IMR-90 (cell line): ENCODE measurements at regions not wholly inside any gene's neighbourhood (a gene's known extent, or its start where the extent isn't known, plus 50 kb on each side); places are given as distances from the start of the nearest gene placed in this dataset.

Source experiments
- ATAC-seq: fragments of 200-7000 bp; cut with Tn5 transposase; 2 replicates; pipeline ENCODE4 v1.9.1; 2020; ENCODE audit warnings: low read depth, mild to moderate bottlenecking, moderate library complexity
- BruUV-seq: library from RNA; stranded (reverse); fragments of 400-500 nt; replicated peaks from 2 replicates; lab custom pipeline; 2021; lab: Mats Ljungman, UMichigan
- CTCF ChIA-PET: fragments of 300-600 bp; formaldehyde crosslinking; extraction: SDS; loops from one replicate; lab custom pipeline; 2021; ENCODE audit warnings: antibody characterized with exemption; lab: Yijun Ruan, JAX
- POLR2A ChIA-PET: fragments of 300-600 bp; sonication (Branson Sonifier 250); formaldehyde crosslinking; loops from one replicate; lab custom pipeline; 2022; ENCODE audit warnings: antibody characterized with exemption; ENCODE audit not compliant: unreplicated experiment; lab: Charles Lee
- DNase-seq: peaks from one replicate; pipeline ENCODE4 v3.0.0; 2013
- H2AFZ ChIP-seq: replicated peaks from 2 replicates; pipeline ENCODE3; 2013; ENCODE audit warnings: low read length, mild to moderate bottlenecking; ENCODE audit not compliant: poor library complexity
- H2AK5ac ChIP-seq: 2 replicates; pipeline ENCODE4 v1.6.1; 2013; ENCODE audit warnings: low read depth, low read length, inconsistent platforms
- H2AK9ac ChIP-seq: replicated peaks from 2 replicates; pipeline ENCODE3; 2013; ENCODE audit warnings: mild to moderate bottlenecking, low read depth, low read length, moderate library complexity; ENCODE audit not compliant: poor library complexity
- H2BK120ac ChIP-seq: 2 replicates; pipeline ENCODE4 v1.6.1; 2013; ENCODE audit warnings: low read depth, low read length, inconsistent platforms
- H2BK15ac ChIP-seq: 3 replicates; pipeline ENCODE4 v1.6.1; 2013; ENCODE audit warnings: low read depth, low read length, inconsistent platforms
- H2BK20ac ChIP-seq: 2 replicates; pipeline ENCODE4 v1.6.1; 2013; ENCODE audit warnings: low read depth, mild to moderate bottlenecking, inconsistent platforms, low read length, moderate library complexity
- H2BK5ac ChIP-seq: 2 replicates; pipeline ENCODE4 v1.6.1; 2013; ENCODE audit warnings: mild to moderate bottlenecking, low read depth, low read length, inconsistent platforms; ENCODE audit not compliant: poor library complexity, severe bottlenecking
- H3K14ac ChIP-seq: replicated peaks from 2 replicates; pipeline ENCODE4 v1.6.1; 2013; ENCODE audit warnings: low read depth, low read length, inconsistent platforms
- H3K18ac ChIP-seq: 2 replicates; pipeline ENCODE4 v1.6.1; 2013; ENCODE audit warnings: low read depth, low read length, control low read depth
- H3K23ac ChIP-seq: 2 replicates; pipeline ENCODE4 v1.6.1; 2013; ENCODE audit warnings: low read depth, low read length, inconsistent platforms
- H3K27ac ChIP-seq: 2 replicates; pipeline ENCODE4 v1.5.1; 2013; ENCODE audit warnings: mild to moderate bottlenecking, control low read depth, low read length; ENCODE audit not compliant: insufficient read depth
- H3K27me3 ChIP-seq: 2 replicates; pipeline ENCODE4 v1.6.1; 2013; ENCODE audit warnings: low read length; ENCODE audit not compliant: control insufficient read depth, insufficient read depth
- H3K36me3 ChIP-seq: 2 replicates; pipeline ENCODE4 v1.6.1; 2013; ENCODE audit warnings: low read length, mixed read lengths; ENCODE audit not compliant: control insufficient read depth, insufficient read depth
- H3K4ac ChIP-seq: 2 replicates; pipeline ENCODE4 v1.6.1; 2013; ENCODE audit warnings: low read depth, low read length, inconsistent platforms
- H3K4me1 ChIP-seq: 2 replicates; pipeline ENCODE4 v1.6.1; 2013; ENCODE audit warnings: low read length, mixed read lengths; ENCODE audit not compliant: control insufficient read depth, insufficient read depth
- H3K4me2 ChIP-seq: 2 replicates; pipeline ENCODE4 v1.6.1; 2013; ENCODE audit warnings: low read depth, mild to moderate bottlenecking, control low read depth, low read length, moderate library complexity
- H3K4me3 ChIP-seq: 2 replicates; pipeline ENCODE4 v1.5.1; 2013; ENCODE audit warnings: low read depth, mild to moderate bottlenecking, control low read depth, low read length, moderate library complexity; ENCODE audit not compliant: insufficient read depth
- H3K56ac ChIP-seq: 2 replicates; pipeline ENCODE4 v1.6.1; 2013; ENCODE audit warnings: low read length, inconsistent platforms; ENCODE audit not compliant: insufficient read depth; ENCODE audit errors: extremely low read depth
- H3K79me1 ChIP-seq, 2 experiments: 2 replicates each; pipeline ENCODE4 v1.6.1; 2013; ENCODE audit warnings: low read length in 2 of 2, inconsistent platforms in 1 of 2, low read depth in 1 of 2
- H3K9ac ChIP-seq: 2 replicates; pipeline ENCODE4 v1.6.1; 2013; ENCODE audit warnings: low read depth, low read length, control low read depth
- H3K9me1 ChIP-seq: 2 replicates; pipeline ENCODE4 v1.6.1; 2013; ENCODE audit warnings: low read length, inconsistent platforms; ENCODE audit not compliant: insufficient read depth
- H3K9me3 ChIP-seq: 2 replicates; pipeline ENCODE4 v1.6.1; 2013; ENCODE audit warnings: low read length; ENCODE audit not compliant: control insufficient read depth, insufficient read depth
- H4K20me1 ChIP-seq: 2 replicates; pipeline ENCODE4 v1.6.1; 2013; ENCODE audit warnings: low read length, inconsistent platforms; ENCODE audit not compliant: insufficient read depth
- H4K5ac ChIP-seq: 2 replicates; pipeline ENCODE4 v1.6.1; 2013; ENCODE audit warnings: mild to moderate bottlenecking, low read depth, low read length, control low read depth
- H4K8ac ChIP-seq, 2 experiments: 2 replicates each; pipeline ENCODE4 v1.6.1; 2013; ENCODE audit warnings: low read depth in 2 of 2, low read length in 2 of 2, control low read depth in 1 of 2, inconsistent platforms in 1 of 2
- H4K91ac ChIP-seq: 2 replicates; pipeline ENCODE4 v1.6.1; 2013; ENCODE audit warnings: low read depth, low read length, inconsistent platforms; ENCODE audit not compliant: insufficient read depth
- BHLHE40 ChIP-seq: fragments of 150-350 bp; IDR thresholded peaks from 2 replicates; pipeline ENCODE4 v1.6.1; 2016; ENCODE audit warnings: mild to moderate bottlenecking, low read depth, low read length
- CEBPB ChIP-seq: IDR thresholded peaks from 2 replicates; pipeline ENCODE4 v1.6.1; 2012; ENCODE audit warnings: low read depth, low read length, improper control_type of control experiment
- CHD1 ChIP-seq: IDR thresholded peaks from 2 replicates; pipeline ENCODE4 v1.6.1; 2012; ENCODE audit warnings: low read depth, low read length, improper control_type of control experiment
- CTCF ChIP-seq: conservative IDR thresholded peaks from 2 replicates; pipeline ENCODE4 v1.5.1; 2012; ENCODE audit warnings: mild to moderate bottlenecking, low read depth, low read length, improper control_type of control experiment
- ELK1 ChIP-seq: fragments of 150-350 bp; IDR thresholded peaks from 2 replicates; pipeline ENCODE4 v1.6.1; 2016; ENCODE audit warnings: low read depth, mild to moderate bottlenecking, low read length, moderate library complexity, borderline replicate concordance
- FOS ChIP-seq: fragments of 150-350 bp; IDR thresholded peaks from 2 replicates; pipeline ENCODE4 v1.6.1; 2016; ENCODE audit warnings: low read depth, low read length
- MAFK ChIP-seq: IDR thresholded peaks from 2 replicates; pipeline ENCODE4 v1.6.1; 2012; ENCODE audit warnings: low read depth, low read length, improper control_type of control experiment
- MAZ ChIP-seq: IDR thresholded peaks from 2 replicates; pipeline ENCODE4 v1.6.1; 2012; ENCODE audit warnings: low read depth, mild to moderate bottlenecking, low read length, improper control_type of control experiment, moderate library complexity, borderline replicate concordance
- MXI1 ChIP-seq: IDR thresholded peaks from 2 replicates; pipeline ENCODE4 v1.6.1; 2012; ENCODE audit warnings: low read depth, mild to moderate bottlenecking, low read length, moderate library complexity, borderline replicate concordance
- NFE2L2 ChIP-seq: fragments of 150-350 bp; IDR thresholded peaks from 2 replicates; pipeline ENCODE4 v1.6.1; 2016; ENCODE audit warnings: low read depth, mild to moderate bottlenecking, low read length
- POLR2A ChIP-seq: IDR thresholded peaks from 2 replicates; pipeline ENCODE4 v1.6.1; 2012; ENCODE audit warnings: mild to moderate bottlenecking, low read depth, low read length
- RAD21 ChIP-seq: IDR thresholded peaks from 2 replicates; pipeline ENCODE4 v1.6.1; 2012; ENCODE audit warnings: low read length, improper control_type of control experiment
- RCOR1 ChIP-seq: IDR thresholded peaks from 2 replicates; pipeline ENCODE4 v1.6.1; 2012; ENCODE audit warnings: mild to moderate bottlenecking, low read length, improper control_type of control experiment; ENCODE audit not compliant: insufficient replicate concordance
- RFX5 ChIP-seq: IDR thresholded peaks from 2 replicates; pipeline ENCODE4 v1.8.0; 2012; ENCODE audit warnings: low read depth, mild to moderate bottlenecking, low read length, moderate library complexity
- SMC3 ChIP-seq: fragments of 150-350 bp; IDR thresholded peaks from 2 replicates; pipeline ENCODE4 v1.6.1; 2016; ENCODE audit warnings: low read depth, mild to moderate bottlenecking, antibody characterized with exemption, low read length, moderate library complexity
- USF2 ChIP-seq: fragments of 150-350 bp; IDR thresholded peaks from 2 replicates; pipeline ENCODE4 v1.6.1; 2017; ENCODE audit warnings: mild to moderate bottlenecking, antibody characterized with exemption, low read length, low read depth
- WGBS, 2 experiments: methylation state at CpG; one replicate each; pipeline versions ENCODE4 v1.1.5 to v1.1.7; 2013; ENCODE audit warnings: missing lambda C conversion rate in 2 of 2; ENCODE audit not compliant: insufficient read length in 1 of 2; ENCODE audit errors: extremely low coverage in 2 of 2; 5-methylcytosine and 5-hydroxymethylcytosine counted together
- dilution Hi-C: fragments of 300-500 bp; cut with HindIII; formaldehyde crosslinking; loops from one replicate; pipeline ENCODE4 v1.14.3; 2018; ENCODE audit warnings: low sequenced_read_pairs; ENCODE audit not compliant: unreplicated experiment
- in situ Hi-C: fragments of 300-500 bp; cut with MboI; formaldehyde crosslinking; loops from 3 replicates; pipeline ENCODE4 v1.14.3; 2019; ENCODE audit warnings: low sequenced_read_pairs, inconsistent platforms, mixed read lengths
- intact Hi-C: fragments of 100-400 bp; cut with micrococcal nuclease; formaldehyde crosslinking; loops from 2 replicates; pipeline ENCODE4 v1.10.0; 2022

GRCh38 chr6:117078624-117079023 lies 186.7 kb upstream of the VGLL2 start:
- H3K9me3 ChIP-seq: peaks cover 3% of the 10 kb centered on the region; the same call in 1 of the 2 replicates
- H3K4me2 ChIP-seq: no peak overlapping the region
- H3K56ac ChIP-seq: no peak overlapping the region
- no peak overlapping the region for H4K91ac ChIP-seq
- no peaks in the 10 kb centered on the region for H3K4me1 ChIP-seq
- no TSS peak for BruUV-seq
- no peaks in the 10 kb centered on the region for H3K27me3 ChIP-seq
- no peak overlapping the region for H3K27ac ChIP-seq
- no peaks in the 10 kb centered on the region for H4K20me1 ChIP-seq
- no peaks in the 10 kb centered on the region for H3K9me1 ChIP-seq
- intact Hi-C loops: no loop called here
- ATAC-seq (no peak), DNase-seq (no peak)
- no peak overlapping the region for H3K4ac ChIP-seq
- H4K8ac ChIP-seq: no peak overlapping the region
- no peak overlapping the region for H2AK9ac ChIP-seq
- no peaks in the 10 kb centered on the region for H3K79me1 ChIP-seq
- H3K9ac ChIP-seq: no peak overlapping the region
- ChIA-PET POLR2A (no interaction called here), CTCF (no interaction called here)
- no peak overlapping the region for H2AFZ ChIP-seq
- H3K14ac ChIP-seq: no peak overlapping the region
- no peak overlapping the region for H2AK5ac ChIP-seq
- no peak overlapping the region for H3K23ac ChIP-seq
- no peak overlapping the region for H3K18ac ChIP-seq
- dilution Hi-C loops: no loop called here
- H3K4me3 ChIP-seq: no peak overlapping the region
- H2BK5ac ChIP-seq: no peak overlapping the region
- WGBS, 2 experiments: no CpG with 5 or more reads among the region's 2 CpGs
- no peak overlapping the region for H2BK20ac ChIP-seq
- H3K36me3 ChIP-seq: no peaks in the 10 kb centered on the region
- in situ Hi-C loops: no loop called here
- no peak overlapping the region for H2BK120ac ChIP-seq
- H2BK15ac ChIP-seq: no peak overlapping the region
- H4K5ac ChIP-seq: no peak overlapping the region
- TF ChIP-seq RFX5 (no peak), CHD1 (no peak), POLR2A (no peak), ELK1 (no peak), CTCF (no peak), MXI1 (no peak), FOS (no peak), USF2 (no peak), MAFK (no peak), SMC3 (no peak), MAZ (no peak), NFE2L2 (no peak), RAD21 (no peak), CEBPB (no peak), BHLHE40 (no peak), RCOR1 (no peak)
